ENCODE measurements at regions not wholly inside any gene's neighbourhood (a gene's known extent, or its start where the extent isn't known, plus 50 kb on each side); places are given as distances from the start of the nearest gene placed in this dataset.

- Histone ChIP-seq H3K4me1 (ENCODE audit: control insufficient read depth in 1 of 2, insufficient read depth in 2 of 2, low read depth in 1 of 2, low read length in 1 of 2) (no peaks in the 10 kb centered on the region), H3K4me3 (ENCODE audit: low read depth in 2 of 2, low read length in 1 of 2) (no peak overlapping the region), H3K9me2 (no peaks in the 10 kb centered on the region), H3K4me2 (no peak overlapping the region), H3F3A (replicated peaks; ENCODE audit: insufficient read depth) (no peaks in the 10 kb centered on the region), H3K79me2 (ENCODE audit: insufficient read depth) (no peaks in the 10 kb centered on the region), H3K9ac (no peak overlapping the region), H3K27ac (ENCODE audit: low read depth in 2 of 2, low read length in 1 of 2) (no peak overlapping the region), H3K27me3 (ENCODE audit: insufficient read depth) (no peaks in the 10 kb centered on the region), H4K20me1 (ENCODE audit: insufficient read depth) (no peaks in the 10 kb centered on the region), H3K36me3 (replicated peaks in 1 of 2; ENCODE audit: control insufficient read depth in 1 of 2, insufficient read depth in 2 of 2, low read length in 1 of 2) (no peaks in the 10 kb centered on the region), H3K9me3 (no peaks in the 10 kb centered on the region), H2AFZ (ENCODE audit: low read depth) (no peak overlapping the region)
- TF ChIP-seq TCF12 (IDR thresholded peaks at IDR 0.05) (no peak), CHD2 (IDR thresholded peaks at IDR 0.05; ENCODE audit: low read length, partially characterized antibody) (no peak), USF2 (IDR thresholded peaks at IDR 0.05; ENCODE audit: borderline replicate concordance, low read depth, low read length) (no peak), ELF1 (IDR thresholded peaks at IDR 0.05) (no peak), EP300 (IDR thresholded peaks at IDR 0.05; ENCODE audit: borderline replicate concordance in 1 of 2, low read depth in 1 of 2, low read length in 1 of 2) (no peak), FOXM1 (IDR thresholded peaks at IDR 0.05; ENCODE audit: low read depth) (no peak), MAX (IDR thresholded peaks at IDR 0.05; ENCODE audit: low read depth) (no peak), POLR2AphosphoS5 (IDR thresholded peaks at IDR 0.05; ENCODE audit: low read depth, low read length) (no peak), RFX5 (IDR thresholded peaks at IDR 0.05; ENCODE audit: low read length) (no peak), JUND (IDR thresholded peaks at IDR 0.05) (no peak), RCOR1 (IDR thresholded peaks at IDR 0.05; ENCODE audit: low read length) (no peak)
- TF ChIP-seq, protein P1, sequence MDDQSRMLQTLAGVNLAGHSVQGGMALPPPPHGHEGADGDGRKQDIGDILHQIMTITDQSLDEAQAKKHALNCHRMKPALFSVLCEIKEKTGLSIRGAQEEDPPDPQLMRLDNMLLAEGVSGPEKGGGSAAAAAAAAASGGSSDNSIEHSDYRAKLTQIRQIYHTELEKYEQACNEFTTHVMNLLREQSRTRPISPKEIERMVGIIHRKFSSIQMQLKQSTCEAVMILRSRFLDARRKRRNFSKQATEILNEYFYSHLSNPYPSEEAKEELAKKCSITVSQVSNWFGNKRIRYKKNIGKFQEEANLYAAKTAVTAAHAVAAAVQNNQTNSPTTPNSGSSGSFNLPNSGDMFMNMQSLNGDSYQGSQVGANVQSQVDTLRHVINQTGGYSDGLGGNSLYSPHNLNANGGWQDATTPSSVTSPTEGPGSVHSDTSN (IDR thresholded peaks at IDR 0.05): no peak
- ChIA-PET CTCF (no interaction called here), POLR2A (no interaction called here)
- DNase-seq: no peak
- WGBS (ENCODE audit: low lambda C conversion rate): 68% methylated on average over 1 of the region's 1 CpG
These were observed 54.0 kb upstream of the TMEM108 start for GRCh38 chr3:132984181-132984580.

DNA sequence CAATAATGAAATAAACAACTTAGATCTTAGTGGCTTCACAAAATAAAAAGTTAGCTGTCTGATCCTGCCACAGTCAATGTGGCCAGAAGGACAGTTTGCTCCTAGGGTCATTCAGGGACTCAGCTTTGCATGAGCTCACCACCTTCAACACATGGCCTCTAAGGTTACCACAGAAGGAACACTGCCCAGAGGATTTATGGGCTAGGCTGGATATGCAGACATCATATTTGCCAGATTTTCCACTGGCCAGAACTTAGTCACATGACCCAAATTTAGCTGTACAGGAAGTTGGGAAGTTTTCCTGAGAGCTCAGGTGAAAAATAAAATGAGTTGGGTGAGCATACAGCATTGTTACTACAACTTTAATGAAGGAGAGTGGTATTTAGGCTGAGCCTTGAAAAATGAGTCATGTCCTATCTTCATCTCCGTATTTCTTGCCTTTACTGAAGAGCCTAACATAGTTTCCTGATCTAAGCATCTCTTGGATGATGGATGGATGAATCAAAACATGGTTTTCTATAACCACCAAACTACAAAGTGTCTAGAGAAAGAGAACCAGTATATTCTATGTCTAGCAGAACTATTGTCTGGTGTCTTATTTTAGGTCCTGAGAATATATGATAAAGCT is 54.9 kb upstream of the TMEM108 start:
- no peaks in the 10 kb centered on the region for H4K20me1 ChIP-seq (ENCODE audit: insufficient read depth)
- H3F3A ChIP-seq (replicated peaks; ENCODE audit: insufficient read depth): no peaks in the 10 kb centered on the region
- H3K9me3 ChIP-seq: no peaks in the 10 kb centered on the region
- no peak overlapping the region for H2AFZ ChIP-seq (ENCODE audit: low read depth)
- TF ChIP-seq USF1 (IDR thresholded peaks at IDR 0.05; ENCODE audit: borderline replicate concordance, low read depth) (peak; percentile 41; the same call in 1 of the 2 replicates), MEF2A (IDR thresholded peaks at IDR 0.05; ENCODE audit: borderline replicate concordance, low read depth) (no peak)
- no peaks in the 10 kb centered on the region for H3K27me3 ChIP-seq (ENCODE audit: insufficient read depth)
- H3K27ac ChIP-seq (ENCODE audit: low read depth in 2 of 2, low read length in 1 of 2): no peak overlapping the region
- no peak overlapping the region for H3K4me3 ChIP-seq (ENCODE audit: low read depth in 2 of 2, low read length in 1 of 2)
- no peak overlapping the region for H3K4me2 ChIP-seq
- no peaks in the 10 kb centered on the region for H3K9me2 ChIP-seq
- no peaks in the 10 kb centered on the region for H3K4me1 ChIP-seq (ENCODE audit: control insufficient read depth in 1 of 2, insufficient read depth in 2 of 2, low read depth in 1 of 2, low read length in 1 of 2)
- no peak overlapping the region for H3K9ac ChIP-seq
- no peak for DNase-seq
- CTCF ChIA-PET: no interaction called here
- H3K36me3 ChIP-seq (replicated peaks in 1 of 2; ENCODE audit: control insufficient read depth in 1 of 2, insufficient read depth in 2 of 2, low read length in 1 of 2): no peaks in the 10 kb centered on the region
- POLR2A ChIA-PET: no interaction called here
- no peaks in the 10 kb centered on the region for H3K79me2 ChIP-seq (ENCODE audit: insufficient read depth)
- WGBS (ENCODE audit: low lambda C conversion rate): 15% methylated on average over 1 of the region's 1 CpG
